WTC11 (cell line): ENCODE measurements at regions not wholly inside any gene's neighbourhood (a gene's known extent, or its start where the extent isn't known, plus 50 kb on each side); places are given as distances from the start of the nearest gene placed in this dataset.

Source experiments
- AFF4 ChIP-seq: sonication (generic); formaldehyde crosslinking; IDR thresholded peaks from 2 replicates; pipeline ENCODE4 v1.8.1; 2023; ENCODE audit warnings: mild to moderate bottlenecking, missing genetic modification reagents, borderline replicate concordance
- CREM ChIP-seq: sonication (generic); formaldehyde crosslinking; IDR thresholded peaks from 2 replicates; pipeline ENCODE4 v1.8.1; 2022; ENCODE audit warnings: mild to moderate bottlenecking, missing genetic modification reagents, moderate library complexity
- CTCF ChIP-seq: fragments of 200-600 bp; IDR thresholded peaks from 2 replicates; pipeline ENCODE4 v1.8.0; 2022; ENCODE audit warnings: antibody characterized with exemption
- USF1 ChIP-seq: sonication (generic); formaldehyde crosslinking; IDR thresholded peaks from 2 replicates; pipeline ENCODE4 v1.8.0; 2022; ENCODE audit warnings: mild to moderate bottlenecking, missing genetic modification reagents
- TF ChIP-seq, protein P1 (sequence below): sonication (generic); formaldehyde crosslinking; IDR thresholded peaks from 2 replicates; pipeline ENCODE4 v1.8.0; 2022; ENCODE audit warnings: mild to moderate bottlenecking, missing genetic modification reagents

DNA sequence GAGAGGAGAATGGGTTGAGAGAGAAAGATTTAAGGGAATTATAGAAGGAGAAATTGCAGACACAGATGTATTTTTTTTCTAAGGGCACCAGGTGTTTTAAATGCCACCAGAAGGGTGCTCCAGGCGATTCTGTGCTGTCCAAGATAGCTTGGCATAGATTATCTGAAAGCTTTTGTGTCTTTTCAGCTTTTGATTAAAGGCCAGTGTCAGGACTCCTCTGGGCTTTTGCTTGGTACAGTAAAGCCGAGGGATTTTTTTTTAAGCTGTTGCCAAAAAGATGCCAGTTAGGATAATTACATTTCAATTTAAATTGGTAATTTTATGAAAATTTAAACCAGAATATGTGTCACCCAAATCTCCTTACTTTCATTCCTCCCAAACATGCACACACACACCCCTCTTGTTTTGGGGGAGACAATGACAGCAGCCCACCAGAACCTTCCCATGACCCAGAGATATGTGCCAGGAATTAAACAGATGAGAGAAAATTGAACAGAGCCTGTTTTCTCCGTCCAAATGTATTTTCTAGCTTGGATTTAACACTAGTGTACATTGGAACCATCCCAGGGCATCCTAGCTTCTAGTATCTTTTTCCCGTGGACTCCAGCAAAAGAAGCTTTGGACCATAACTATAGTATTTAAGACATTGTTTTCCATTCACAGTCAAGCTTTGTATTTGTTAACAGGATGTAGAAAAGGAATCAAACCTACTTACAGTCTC lies 670.7 kb upstream of the CXADR start:
- TF ChIP-seq CTCF (no peak), CREM (CRISPR knock-in tag) (no peak), AFF4 (CRISPR knock-in tag) (no peak), USF1 (CRISPR knock-in tag) (no peak)
- TF ChIP-seq, protein P1, sequence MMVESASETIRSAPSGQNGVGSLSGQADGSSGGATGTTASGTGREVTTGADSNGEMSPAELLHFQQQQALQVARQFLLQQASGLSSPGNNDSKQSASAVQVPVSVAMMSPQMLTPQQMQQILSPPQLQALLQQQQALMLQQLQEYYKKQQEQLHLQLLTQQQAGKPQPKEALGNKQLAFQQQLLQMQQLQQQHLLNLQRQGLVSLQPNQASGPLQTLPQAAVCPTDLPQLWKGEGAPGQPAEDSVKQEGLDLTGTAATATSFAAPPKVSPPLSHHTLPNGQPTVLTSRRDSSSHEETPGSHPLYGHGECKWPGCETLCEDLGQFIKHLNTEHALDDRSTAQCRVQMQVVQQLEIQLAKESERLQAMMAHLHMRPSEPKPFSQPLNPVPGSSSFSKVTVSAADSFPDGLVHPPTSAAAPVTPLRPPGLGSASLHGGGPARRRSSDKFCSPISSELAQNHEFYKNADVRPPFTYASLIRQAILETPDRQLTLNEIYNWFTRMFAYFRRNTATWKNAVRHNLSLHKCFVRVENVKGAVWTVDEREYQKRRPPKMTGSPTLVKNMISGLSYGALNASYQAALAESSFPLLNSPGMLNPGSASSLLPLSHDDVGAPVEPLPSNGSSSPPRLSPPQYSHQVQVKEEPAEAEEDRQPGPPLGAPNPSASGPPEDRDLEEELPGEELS (CRISPR knock-in tag) = no peak
